ENCODE measurements at regions not wholly inside any gene's neighbourhood (a gene's known extent, or its start where the extent isn't known, plus 50 kb on each side); places are given as distances from the start of the nearest gene placed in this dataset.

DNA sequence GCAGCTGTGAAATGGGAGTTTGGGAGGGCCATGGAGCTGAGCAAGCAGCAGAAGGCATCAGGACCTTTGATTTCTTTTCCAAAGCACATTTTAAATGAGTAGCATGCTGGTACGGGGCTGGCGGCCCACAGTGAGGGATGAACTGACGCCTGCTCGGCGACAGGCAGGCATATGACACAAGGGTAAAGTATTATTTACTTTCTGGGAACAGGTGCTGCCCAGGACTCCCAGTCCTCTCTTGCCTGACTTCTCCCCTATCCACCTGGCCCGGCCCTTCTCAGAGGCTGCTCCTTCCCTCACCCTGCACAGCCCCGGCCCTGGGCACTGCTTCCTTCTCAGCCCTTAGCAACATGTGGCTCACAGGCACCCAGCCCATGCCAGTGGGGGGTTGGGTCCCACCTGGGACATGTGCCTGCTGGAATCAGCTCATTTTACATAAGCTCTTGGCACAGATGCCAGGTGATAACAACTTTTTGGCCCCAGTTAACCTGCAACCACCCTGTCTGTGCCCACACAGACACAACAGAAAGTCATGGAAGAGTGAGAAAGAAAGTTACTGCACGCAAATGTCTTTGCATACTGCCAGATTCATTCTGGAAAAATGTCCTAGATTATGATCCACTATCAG, 112.3 kb upstream of the GADD45A start:
- Mint-ChIP-seq H3K4me3 (no peak overlapping the region), H3K4me1 (no peaks in the 10 kb centered on the region), H3K36me3 (ENCODE audit: insufficient read depth) (no peaks in the 10 kb centered on the region), H3K27me3 (no peaks in the 10 kb centered on the region), H3K9me3 (no peaks in the 10 kb centered on the region), H3K27ac (ENCODE audit: low read depth) (no peak overlapping the region)
- ATAC-seq (replicated peaks; ENCODE audit: extremely low read depth, poor library complexity, severe bottlenecking) (no peak), DNase-seq (ENCODE audit: low spot score in 2 of 2) (no peak)

DNA sequence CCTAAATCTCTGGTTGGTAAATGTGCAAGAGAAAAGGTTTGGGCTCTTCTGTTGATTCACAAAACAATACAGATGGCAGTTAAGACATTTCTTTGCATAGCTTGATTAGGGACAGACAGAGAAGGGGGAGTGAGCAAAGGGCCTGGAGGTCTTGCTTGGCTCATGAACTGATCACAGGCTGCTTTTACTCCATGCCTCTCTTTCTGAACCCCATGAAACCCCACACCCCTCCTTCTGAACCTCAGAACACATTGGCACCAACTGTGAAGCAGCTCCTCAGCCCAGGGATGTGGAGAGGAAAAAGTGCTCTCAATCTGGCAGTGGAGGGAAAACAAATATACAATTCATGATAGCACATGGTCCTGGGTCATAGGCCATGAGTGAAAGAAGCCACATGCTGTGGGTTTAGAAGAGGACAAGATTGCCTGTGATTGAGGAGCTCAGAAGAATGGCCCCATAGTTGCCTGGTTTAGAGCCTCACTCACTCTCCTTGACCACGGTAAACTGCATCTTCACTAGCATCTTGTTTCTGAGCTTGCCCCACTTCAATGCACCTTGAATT, 111.6 kb upstream of the GADD45A start:
- Mint-ChIP-seq H3K4me1 (no peaks in the 10 kb centered on the region), H3K4me3 (no peak overlapping the region), H3K9me3 (no peaks in the 10 kb centered on the region), H3K36me3 (ENCODE audit: insufficient read depth) (no peaks in the 10 kb centered on the region), H3K27ac (ENCODE audit: low read depth) (no peak overlapping the region), H3K27me3 (no peaks in the 10 kb centered on the region)
- DNase-seq (ENCODE audit: low spot score in 2 of 2) (no peak), ATAC-seq (replicated peaks; ENCODE audit: extremely low read depth, poor library complexity, severe bottlenecking) (no peak)

DNA sequence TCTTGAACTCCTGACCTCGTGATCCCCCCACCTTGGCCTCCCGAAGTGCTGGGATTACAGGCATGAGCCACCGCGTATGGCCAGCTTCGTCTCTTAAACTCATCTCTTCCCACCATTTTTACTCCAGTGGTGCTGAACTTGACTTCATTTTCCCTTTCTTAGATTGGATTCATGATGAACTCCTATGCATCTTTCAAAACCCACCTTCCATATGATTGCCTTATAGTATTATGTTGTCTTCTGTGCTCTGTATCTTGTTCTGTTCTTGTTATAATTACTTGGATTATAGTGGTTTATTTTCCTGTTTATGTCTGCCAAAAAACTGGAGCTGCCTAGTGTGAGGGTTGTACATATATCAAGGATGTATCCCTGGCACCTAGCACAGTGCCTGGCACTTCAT, 110.8 kb upstream of the GADD45A start:
- H3K27ac Mint-ChIP-seq (ENCODE audit: low read depth): no peak overlapping the region
- no peaks in the 10 kb centered on the region for H3K27me3 Mint-ChIP-seq
- no peak overlapping the region for H3K4me3 Mint-ChIP-seq
- no peaks in the 10 kb centered on the region for H3K36me3 Mint-ChIP-seq (ENCODE audit: insufficient read depth)
- no peaks in the 10 kb centered on the region for H3K9me3 Mint-ChIP-seq
- H3K4me1 Mint-ChIP-seq: no peaks in the 10 kb centered on the region
- DNase-seq (ENCODE audit: low spot score in 2 of 2) (no peak), ATAC-seq (replicated peaks; ENCODE audit: extremely low read depth, poor library complexity, severe bottlenecking) (no peak)

DNA sequence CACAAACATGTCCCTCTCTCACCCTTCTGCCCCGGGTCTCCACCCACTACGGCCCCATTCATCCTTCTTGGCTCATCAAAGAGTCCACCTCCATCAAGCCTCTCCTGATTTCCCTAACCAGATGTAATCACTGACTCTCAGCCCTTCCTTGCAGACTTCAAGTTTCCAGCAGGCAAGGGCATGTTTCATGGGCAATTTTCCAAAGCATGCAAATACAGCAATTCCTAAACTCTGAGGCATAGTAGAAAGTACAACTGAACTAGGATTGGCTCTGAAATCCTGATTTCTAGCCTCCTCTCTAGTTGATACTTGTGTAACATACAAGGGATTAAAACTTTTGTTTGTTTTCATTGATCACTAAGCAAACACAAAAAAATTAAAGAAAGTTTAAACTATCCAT, 109.1 kb upstream of the GADD45A start:
- H3K27me3 Mint-ChIP-seq: peaks cover 3% of the 10 kb centered on the region
- H3K4me1 Mint-ChIP-seq: no peaks in the 10 kb centered on the region
- DNase-seq (ENCODE audit: low spot score in 2 of 2) (no peak), ATAC-seq (replicated peaks; ENCODE audit: extremely low read depth, poor library complexity, severe bottlenecking) (no peak)
- H3K9me3 Mint-ChIP-seq: no peaks in the 10 kb centered on the region
- no peak overlapping the region for H3K4me3 Mint-ChIP-seq
- no peaks in the 10 kb centered on the region for H3K36me3 Mint-ChIP-seq (ENCODE audit: insufficient read depth)
- no peak overlapping the region for H3K27ac Mint-ChIP-seq (ENCODE audit: low read depth)

GRCh38 chr1:67576474-67576873, 108.5 kb upstream of the GADD45A start:
- peaks cover 9% of the 10 kb centered on the region for H3K27me3 Mint-ChIP-seq
- no peaks in the 10 kb centered on the region for H3K4me1 Mint-ChIP-seq
- no peak for DNase-seq (ENCODE audit: low spot score in 2 of 2)
- no peak overlapping the region for H3K4me3 Mint-ChIP-seq
- no peaks in the 10 kb centered on the region for H3K36me3 Mint-ChIP-seq (ENCODE audit: insufficient read depth)
- no peaks in the 10 kb centered on the region for H3K9me3 Mint-ChIP-seq
- no peak overlapping the region for H3K27ac Mint-ChIP-seq (ENCODE audit: low read depth)
- no peak for ATAC-seq (replicated peaks; ENCODE audit: extremely low read depth, poor library complexity, severe bottlenecking)

DNA sequence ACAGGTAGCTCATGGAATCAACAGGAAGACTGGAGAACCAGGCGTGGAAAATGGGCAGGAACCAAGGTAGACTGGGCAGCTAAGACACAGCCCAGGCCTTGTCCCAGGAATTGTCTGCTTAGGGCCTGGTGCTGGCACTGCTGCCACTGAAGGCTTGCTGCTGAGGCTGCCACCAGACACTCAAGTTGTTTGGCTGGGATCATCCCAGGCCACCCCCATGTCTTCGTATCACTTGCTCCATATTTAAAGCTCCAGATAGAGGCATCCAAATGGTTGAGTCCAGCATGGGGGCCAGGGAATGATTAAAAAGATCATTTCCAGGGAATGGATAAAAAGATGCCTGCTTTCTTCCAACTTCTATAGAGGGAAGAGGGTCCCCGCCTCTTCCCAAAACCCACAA, 107.4 kb upstream of the GADD45A start:
- no peaks in the 10 kb centered on the region for H3K36me3 Mint-ChIP-seq (ENCODE audit: insufficient read depth)
- H3K27me3 Mint-ChIP-seq: peaks cover 10% of the 10 kb centered on the region
- H3K4me1 Mint-ChIP-seq: no peaks in the 10 kb centered on the region
- no peak overlapping the region for H3K27ac Mint-ChIP-seq (ENCODE audit: low read depth)
- H3K9me3 Mint-ChIP-seq: no peaks in the 10 kb centered on the region
- no peak overlapping the region for H3K4me3 Mint-ChIP-seq
- no peak for DNase-seq (ENCODE audit: low spot score in 2 of 2)
- no peak for ATAC-seq (replicated peaks; ENCODE audit: extremely low read depth, poor library complexity, severe bottlenecking)

DNA sequence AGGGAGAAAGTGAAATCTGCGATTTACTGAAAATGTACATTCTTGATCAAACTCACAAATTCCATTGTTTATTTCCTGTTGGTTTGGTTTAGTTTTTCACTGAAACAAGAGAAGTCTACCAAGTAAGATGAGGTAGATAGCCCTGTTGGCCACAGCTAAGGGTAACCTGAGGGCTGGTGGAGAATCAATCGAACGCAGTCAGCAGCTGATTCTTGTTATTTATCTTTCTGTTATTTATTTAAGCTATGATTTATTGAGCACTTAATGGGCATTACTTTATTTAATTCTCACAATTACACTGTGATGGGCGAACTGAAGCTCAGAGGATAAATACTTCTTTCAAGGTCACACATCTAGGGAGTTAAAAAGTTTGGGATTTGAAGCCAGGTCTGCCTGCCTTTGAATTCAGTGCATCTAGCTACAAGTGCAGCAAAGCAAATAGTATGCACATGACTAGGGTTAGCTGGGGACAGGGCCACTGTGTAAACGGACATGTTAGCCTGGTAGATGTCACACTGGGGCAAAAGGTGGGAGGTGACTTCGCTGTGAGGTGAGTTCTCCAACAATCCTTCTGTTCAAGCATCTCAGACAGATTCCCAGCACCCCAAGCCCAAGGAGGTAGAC, 106.5 kb upstream of the GADD45A start:
- Mint-ChIP-seq H3K27me3 (peaks cover 10% of the 10 kb centered on the region), H3K9me3 (no peaks in the 10 kb centered on the region), H3K4me3 (no peak overlapping the region), H3K27ac (ENCODE audit: low read depth) (no peak overlapping the region), H3K36me3 (ENCODE audit: insufficient read depth) (no peaks in the 10 kb centered on the region), H3K4me1 (no peaks in the 10 kb centered on the region)
- DNase-seq (ENCODE audit: low spot score in 2 of 2): no peak
- ATAC-seq (replicated peaks; ENCODE audit: extremely low read depth, poor library complexity, severe bottlenecking): no peak

DNA sequence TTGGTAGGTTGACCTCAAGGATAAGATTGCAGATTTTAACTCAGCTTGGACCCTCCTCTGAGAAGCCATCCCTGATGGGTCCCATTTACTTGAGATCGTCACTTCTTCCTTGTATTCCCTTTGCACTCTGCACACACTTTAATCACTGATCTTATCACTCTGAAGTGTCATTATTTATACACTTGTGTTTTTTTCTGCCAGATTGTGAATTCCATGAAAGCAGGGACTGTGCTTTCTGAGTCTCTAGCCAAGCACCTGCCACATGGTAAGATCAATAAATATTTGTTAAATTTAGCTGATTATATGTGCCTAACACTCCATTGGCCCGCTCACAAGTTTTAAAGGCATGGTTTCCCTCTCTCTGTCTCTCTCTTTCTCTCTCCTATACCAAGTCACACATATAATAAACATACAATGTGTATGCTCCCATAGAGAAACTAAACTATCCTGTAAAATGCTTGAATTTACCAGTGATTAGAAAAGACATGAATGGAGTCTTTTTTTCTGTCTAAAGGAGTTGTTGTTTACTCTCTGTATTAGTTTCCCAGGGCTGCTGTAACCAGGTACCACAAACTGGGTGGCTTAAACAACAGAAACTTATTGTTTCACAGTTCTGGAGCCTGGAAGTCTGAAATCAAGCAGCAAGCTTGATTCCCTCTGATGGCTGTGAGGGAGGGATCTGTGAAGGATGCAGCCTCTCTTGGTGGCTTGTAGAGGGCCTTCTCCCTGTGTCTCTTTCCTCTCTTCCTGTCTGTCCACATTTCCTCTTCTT, 105.2 kb upstream of the GADD45A start:
- Mint-ChIP-seq H3K4me3 (no peak overlapping the region), H3K27me3 (peaks cover 10% of the 10 kb centered on the region), H3K36me3 (ENCODE audit: insufficient read depth) (no peaks in the 10 kb centered on the region), H3K9me3 (no peaks in the 10 kb centered on the region), H3K4me1 (no peaks in the 10 kb centered on the region), H3K27ac (ENCODE audit: low read depth) (no peak overlapping the region)
- DNase-seq (ENCODE audit: low spot score in 2 of 2) (no peak), ATAC-seq (replicated peaks; ENCODE audit: extremely low read depth, poor library complexity, severe bottlenecking) (no peak)

- Mint-ChIP-seq H3K4me1 (no peaks in the 10 kb centered on the region), H3K27me3 (peaks cover 10% of the 10 kb centered on the region), H3K9me3 (no peaks in the 10 kb centered on the region), H3K36me3 (ENCODE audit: insufficient read depth) (no peaks in the 10 kb centered on the region), H3K27ac (ENCODE audit: low read depth) (no peak overlapping the region), H3K4me3 (no peak overlapping the region)
- ATAC-seq (replicated peaks; ENCODE audit: extremely low read depth, poor library complexity, severe bottlenecking): no peak
- DNase-seq (ENCODE audit: low spot score in 2 of 2): no peak
Measured at GRCh38 chr1:67580691-67581403, 104.2 kb upstream of the GADD45A start.

DNA sequence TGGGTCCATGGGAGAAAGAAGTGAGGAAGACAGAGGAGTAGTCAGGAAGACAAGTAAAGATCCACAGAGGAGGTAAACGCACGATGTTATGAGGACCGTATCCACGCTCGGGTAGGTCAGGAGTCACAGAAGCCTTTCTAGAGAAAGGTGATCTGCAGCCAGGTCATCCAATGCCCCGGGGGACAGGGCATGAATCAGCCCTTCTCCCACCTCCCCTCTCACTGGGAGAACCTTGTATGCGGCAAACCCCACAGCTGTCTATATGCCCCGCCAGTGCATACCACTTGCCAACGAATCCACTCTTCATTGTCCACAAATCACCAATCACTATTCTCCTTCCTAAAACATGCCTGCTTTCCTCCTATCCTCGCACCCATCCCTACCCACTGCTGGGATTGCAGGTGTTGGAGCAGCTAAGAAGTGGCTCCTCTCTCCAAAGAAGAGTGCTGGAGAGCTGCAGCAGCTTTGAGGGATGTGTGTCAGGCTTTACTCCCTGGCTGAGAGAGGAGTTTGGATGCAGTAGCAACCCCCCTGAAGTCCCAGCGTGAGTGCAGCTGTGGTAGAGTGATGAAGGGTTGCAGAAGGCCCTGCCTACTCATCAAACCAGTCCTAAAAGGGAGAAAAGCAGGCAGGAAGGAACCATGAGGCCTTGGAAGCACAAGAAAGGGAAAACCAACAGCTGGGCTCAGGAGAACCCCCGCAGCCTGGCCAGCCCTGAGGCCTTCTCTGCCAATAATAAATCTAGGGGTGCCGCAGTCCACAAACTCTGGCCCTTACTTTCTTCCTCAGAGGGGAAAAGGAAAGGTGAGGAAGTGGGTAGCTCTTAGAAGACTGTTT, 102.2 kb upstream of the GADD45A start:
- Mint-ChIP-seq H3K27me3 (peaks cover 16% of the 10 kb centered on the region), H3K9me3 (no peaks in the 10 kb centered on the region), H3K36me3 (ENCODE audit: insufficient read depth) (no peaks in the 10 kb centered on the region), H3K4me1 (no peaks in the 10 kb centered on the region), H3K4me3 (no peak overlapping the region), H3K27ac (ENCODE audit: low read depth) (no peak overlapping the region)
- no peak for ATAC-seq (replicated peaks; ENCODE audit: extremely low read depth, poor library complexity, severe bottlenecking)
- no peak for DNase-seq (ENCODE audit: low spot score in 2 of 2)

GRCh38 chr1:67583462-67583950, 101.5 kb upstream of the GADD45A start:
- H3K27me3 Mint-ChIP-seq: peaks cover 22% of the 10 kb centered on the region
- no peaks in the 10 kb centered on the region for H3K4me1 Mint-ChIP-seq
- ATAC-seq (replicated peaks; ENCODE audit: extremely low read depth, poor library complexity, severe bottlenecking): no peak
- no peak overlapping the region for H3K4me3 Mint-ChIP-seq
- H3K36me3 Mint-ChIP-seq (ENCODE audit: insufficient read depth): no peaks in the 10 kb centered on the region
- H3K27ac Mint-ChIP-seq (ENCODE audit: low read depth): no peak overlapping the region
- DNase-seq (ENCODE audit: low spot score in 2 of 2): no peak
- no peaks in the 10 kb centered on the region for H3K9me3 Mint-ChIP-seq

- H3K4me1 Mint-ChIP-seq: no peaks in the 10 kb centered on the region
- H3K4me3 Mint-ChIP-seq: no peak overlapping the region
- ATAC-seq (replicated peaks; ENCODE audit: extremely low read depth, poor library complexity, severe bottlenecking) (no peak), DNase-seq (ENCODE audit: low spot score in 2 of 2) (no peak)
- H3K36me3 Mint-ChIP-seq (ENCODE audit: insufficient read depth): no peaks in the 10 kb centered on the region
- H3K27ac Mint-ChIP-seq (ENCODE audit: low read depth): no peak overlapping the region
- peaks cover 33% of the 10 kb centered on the region for H3K27me3 Mint-ChIP-seq
- no peaks in the 10 kb centered on the region for H3K9me3 Mint-ChIP-seq
Measured at GRCh38 chr1:67584938-67585337, 100.1 kb upstream of the GADD45A start.
